ENCODE measurements at regions not wholly inside any gene's neighbourhood (a gene's known extent, or its start where the extent isn't known, plus 50 kb on each side); places are given as distances from the start of the nearest gene placed in this dataset.

GRCh38 chr14:105851716-105852377, 325.5 kb downstream of the TMEM121 start:
- no peak for TF ChIP-seq POLR2A (IDR thresholded peaks at IDR 0.05; ENCODE audit: extremely low read depth, insufficient read length)
- no peak for TF ChIP-seq MAX (IDR thresholded peaks at IDR 0.05; ENCODE audit: low read depth, low read length)
- no peak for TF ChIP-seq MYC (IDR thresholded peaks at IDR 0.05; ENCODE audit: low read depth, low read length)
- no peak for TF ChIP-seq CTCF (IDR thresholded peaks at IDR 0.05; ENCODE audit: low read depth, low read length)
- no peak for DNase-seq (ENCODE audit: low read depth)

GRCh38 chr14:105852378-105853088, 326.1 kb downstream of the TMEM121 start:
- DNase-seq (ENCODE audit: low read depth), result no peak
- no peak for TF ChIP-seq POLR2A (IDR thresholded peaks at IDR 0.05; ENCODE audit: extremely low read depth, insufficient read length)
- no peak for TF ChIP-seq MAX (IDR thresholded peaks at IDR 0.05; ENCODE audit: low read depth, low read length)
- TF ChIP-seq MYC (IDR thresholded peaks at IDR 0.05; ENCODE audit: low read depth, low read length), result no peak
- TF ChIP-seq CTCF (IDR thresholded peaks at IDR 0.05; ENCODE audit: low read depth, low read length), result no peak

More at GRCh38 chr14:105851716-105852377, 325.5 kb downstream of the TMEM121 start:
- H3K4me3 ChIP-seq (ENCODE audit: low read depth, low read length), result no peak overlapping the region

GRCh38 chr14:105853089-105853906, 326.9 kb downstream of the TMEM121 start:
- TF ChIP-seq POLR2A (IDR thresholded peaks at IDR 0.05; ENCODE audit: extremely low read depth, insufficient read length) (no peak), MAX (IDR thresholded peaks at IDR 0.05; ENCODE audit: low read depth, low read length) (peak; percentile 82), CTCF (IDR thresholded peaks at IDR 0.05; ENCODE audit: low read depth, low read length) (no peak), MYC (IDR thresholded peaks at IDR 0.05; ENCODE audit: low read depth, low read length) (peak; percentile 57; the same call in 1 of the 2 replicates)
- peak; percentile 61 for DNase-seq (ENCODE audit: low read depth)
- no peak overlapping the region for H3K4me3 ChIP-seq (ENCODE audit: low read depth, low read length)

More at GRCh38 chr14:105852378-105853088, 326.1 kb downstream of the TMEM121 start:
- no peak overlapping the region for H3K4me3 ChIP-seq (ENCODE audit: low read depth, low read length)

GRCh38 chr14:105853907-105854599, 327.7 kb downstream of the TMEM121 start:
- TF ChIP-seq CTCF (IDR thresholded peaks at IDR 0.05; ENCODE audit: low read depth, low read length) (no peak), MAX (IDR thresholded peaks at IDR 0.05; ENCODE audit: low read depth, low read length) (no peak), POLR2A (IDR thresholded peaks at IDR 0.05; ENCODE audit: extremely low read depth, insufficient read length) (no peak), MYC (IDR thresholded peaks at IDR 0.05; ENCODE audit: low read depth, low read length) (no peak)
- DNase-seq (ENCODE audit: low read depth), result no peak
- H3K4me3 ChIP-seq (ENCODE audit: low read depth, low read length), result no peak overlapping the region

- no peak overlapping the region for H3K4me3 ChIP-seq (ENCODE audit: low read depth, low read length)
- DNase-seq (ENCODE audit: low read depth), result no peak
- no peak for TF ChIP-seq POLR2A (IDR thresholded peaks at IDR 0.05; ENCODE audit: extremely low read depth, insufficient read length)
- no peak for TF ChIP-seq CTCF (IDR thresholded peaks at IDR 0.05; ENCODE audit: low read depth, low read length)
- no peak for TF ChIP-seq MAX (IDR thresholded peaks at IDR 0.05; ENCODE audit: low read depth, low read length)
- no peak for TF ChIP-seq MYC (IDR thresholded peaks at IDR 0.05; ENCODE audit: low read depth, low read length)
These were observed 328.3 kb downstream of the TMEM121 start for GRCh38 chr14:105854600-105855245.

Data from NB4 (cell line).